GM19240 (cell line): ENCODE measurements at regions not wholly inside any gene's neighbourhood (a gene's known extent, or its start where the extent isn't known, plus 50 kb on each side); places are given as distances from the start of the nearest gene placed in this dataset.
"Not testable (repeated sequence)": the region's sequence is repeated elsewhere in the genome, so short reads cannot be mapped to it uniquely, and the experiment has no call there.

Source experiments
- DNase-seq: peaks from one replicate; pipeline ENCODE4 v3.0.0; 2011; ENCODE audit warnings: low spot score; ENCODE audit not compliant: insufficient read length

DNA sequence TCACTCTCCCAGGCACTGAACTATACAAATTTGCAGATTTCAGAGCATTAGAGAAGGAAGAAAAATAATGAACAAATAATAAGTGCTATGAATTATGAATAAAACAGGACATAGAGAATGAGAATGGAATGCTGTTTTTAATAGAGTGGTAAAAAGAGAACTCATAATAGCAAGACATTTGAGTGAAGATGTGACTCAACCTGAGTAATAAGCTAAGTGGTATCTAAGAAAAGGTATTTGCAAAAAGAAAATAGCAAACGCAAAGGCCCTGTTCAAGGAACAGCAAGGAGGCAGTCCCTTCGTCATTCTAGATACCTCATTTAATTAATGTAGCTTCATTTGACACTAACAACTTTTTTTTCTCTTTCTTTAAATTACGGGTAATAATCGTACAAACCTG is 1910.0 kb upstream of the TENM3 start:
- no peak for DNase-seq

DNA sequence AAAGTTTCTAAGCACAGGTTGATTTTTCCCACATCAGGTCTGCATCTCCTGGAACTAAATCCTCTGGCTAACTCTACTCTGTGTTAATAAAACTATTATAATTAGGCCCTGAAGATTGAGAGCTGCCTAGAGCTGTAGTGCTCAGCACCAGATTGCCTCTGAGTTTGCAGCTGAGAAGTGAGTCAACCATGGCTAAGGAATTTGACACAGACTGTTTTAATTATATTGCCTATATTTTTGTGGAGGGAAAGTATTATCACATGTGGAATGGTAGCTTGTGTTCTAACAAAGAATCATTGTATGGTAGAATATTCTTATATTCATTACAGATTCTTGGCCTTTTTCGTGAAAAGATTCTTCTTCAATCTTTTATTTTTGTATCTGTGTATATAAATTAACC is 1907.6 kb upstream of the TENM3 start:
- no peak for DNase-seq

- DNase-seq: no peak
Observed at GRCh38 chr4:180336494-180337090, 1906.6 kb upstream of the TENM3 start.

DNA sequence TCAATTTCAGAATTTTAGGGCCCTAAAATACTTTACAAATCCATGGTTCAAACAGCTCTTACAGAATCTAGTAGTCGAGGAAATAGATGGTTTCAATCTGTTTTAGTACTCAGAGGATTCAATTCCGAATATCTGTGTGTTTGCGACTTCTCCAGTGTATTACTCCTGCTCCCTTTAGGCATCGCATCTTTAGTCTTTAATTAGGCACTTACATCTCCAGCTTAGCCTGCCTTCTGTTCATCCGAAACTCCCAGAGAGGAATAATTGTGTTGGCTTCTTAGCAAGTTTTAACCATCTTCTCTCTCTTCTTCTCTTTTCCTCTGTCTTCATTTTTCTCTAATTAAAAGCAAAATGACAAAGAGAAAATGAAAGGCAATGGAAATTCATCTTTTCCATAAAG is 1901.3 kb upstream of the TENM3 start:
- DNase-seq: no peak

GRCh38 chr4:180350901-180351300 is 1892.3 kb upstream of the TENM3 start:
- no peak for DNase-seq

GRCh38 chr4:180356766-180357165 is 1886.4 kb upstream of the TENM3 start:
- no peak for DNase-seq

GRCh38 chr4:180360113-180360512 is 1883.1 kb upstream of the TENM3 start:
- DNase-seq: not testable (repeated sequence)

DNA sequence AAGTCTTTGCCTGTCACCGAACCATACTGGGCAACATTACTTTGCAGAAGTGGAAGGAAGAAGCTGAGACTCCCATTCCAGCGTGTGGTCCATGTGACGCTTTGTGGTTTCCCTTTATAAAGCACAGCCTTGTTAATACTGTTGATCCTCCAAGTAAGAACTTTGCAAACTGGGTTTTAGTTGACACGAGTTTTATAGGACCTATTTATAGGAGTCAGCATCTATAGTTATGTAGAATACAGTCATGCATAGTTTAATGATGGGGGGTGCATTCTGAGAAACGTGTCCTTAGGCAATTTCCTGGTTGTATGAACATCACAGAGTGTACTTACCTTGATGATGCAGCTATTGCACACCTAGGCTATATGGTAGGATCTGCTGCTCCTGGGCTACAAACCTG is 1879.4 kb upstream of the TENM3 start:
- no peak for DNase-seq

GRCh38 chr4:180372691-180373090 is 1870.5 kb upstream of the TENM3 start:
- DNase-seq: no peak

DNA sequence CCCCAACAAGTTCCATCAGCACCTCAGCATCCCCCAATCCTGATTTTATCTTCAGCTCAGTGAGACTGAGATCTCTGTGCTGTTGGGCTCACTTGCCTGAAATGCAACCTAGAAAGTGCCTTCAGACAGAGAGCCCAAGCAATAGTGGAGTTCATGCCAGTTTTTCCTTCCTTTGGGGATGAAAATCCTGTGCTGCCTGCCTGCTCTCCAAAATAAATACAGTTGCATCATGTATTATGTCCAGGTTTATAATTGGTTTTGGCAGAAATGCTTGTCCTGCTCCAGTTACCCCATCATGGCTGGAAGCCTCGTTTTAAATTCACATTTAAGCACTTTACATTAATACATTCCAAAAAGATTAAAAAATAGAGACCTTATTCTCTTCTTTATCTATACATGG is 1865.5 kb upstream of the TENM3 start:
- no peak for DNase-seq

GRCh38 chr4:180380733-180381132 is 1862.5 kb upstream of the TENM3 start:
- DNase-seq: no peak

DNA sequence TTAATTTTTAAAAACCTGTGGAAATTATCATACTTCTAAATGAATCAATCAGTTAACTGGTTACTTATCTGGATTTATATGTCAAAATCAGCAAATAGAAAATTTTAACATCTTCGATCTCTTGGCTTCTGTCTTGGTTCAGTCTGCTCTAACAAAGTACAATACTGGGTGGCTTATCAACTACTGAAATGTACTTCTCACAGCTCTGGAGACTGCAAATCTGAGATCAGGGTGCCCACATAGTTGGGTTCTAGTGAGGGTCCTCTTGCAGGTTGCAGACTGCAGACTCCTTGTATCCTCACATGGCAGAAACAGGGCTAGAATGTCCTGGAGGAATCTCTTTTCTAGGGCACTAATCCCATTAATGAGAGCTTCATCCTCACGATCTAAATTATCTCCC is 1851.6 kb upstream of the TENM3 start:
- DNase-seq: no peak

DNA sequence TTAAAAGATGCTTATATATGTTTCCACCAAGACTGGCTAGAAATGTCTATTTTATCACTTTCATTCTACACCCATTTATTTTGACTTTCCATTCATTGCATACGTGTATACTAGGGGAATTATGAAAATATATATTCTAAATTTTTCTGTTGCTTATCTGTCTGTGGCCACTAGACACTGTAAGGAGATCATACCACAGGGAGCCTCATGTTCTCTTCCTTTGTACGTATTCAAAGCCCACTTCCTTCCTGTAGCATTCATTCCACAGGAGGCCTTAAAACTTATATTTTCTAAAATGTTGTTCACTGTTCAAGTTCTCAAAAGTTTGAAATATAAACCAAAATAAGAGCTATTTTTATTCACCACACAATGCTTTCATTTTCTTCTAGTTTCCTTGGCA is 1848.9 kb upstream of the TENM3 start:
- no peak for DNase-seq

DNA sequence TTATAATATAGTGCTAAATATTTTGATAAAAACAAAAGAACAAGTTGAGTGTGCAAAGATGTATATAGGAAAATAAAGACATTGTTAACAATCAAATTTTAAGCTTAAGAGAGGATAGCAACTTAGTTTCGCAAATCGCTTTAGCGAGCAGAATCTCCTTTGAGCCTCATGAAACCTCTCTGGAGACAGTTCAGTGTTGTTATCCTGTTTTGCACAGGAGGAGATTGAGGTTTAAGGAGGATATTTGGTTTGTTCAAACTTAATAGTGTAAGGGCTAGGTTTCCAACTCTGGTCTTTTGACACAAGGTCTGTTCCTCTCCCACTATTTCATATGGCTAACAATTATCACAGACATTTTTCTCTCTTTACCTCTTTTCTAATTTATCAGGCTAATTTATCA is 1848.5 kb upstream of the TENM3 start:
- no peak for DNase-seq

GRCh38 chr4:180398564-180398963 is 1844.6 kb upstream of the TENM3 start:
- DNase-seq: no peak

- no peak for DNase-seq
Observed at GRCh38 chr4:180407275-180407885, 1835.8 kb upstream of the TENM3 start.

GRCh38 chr4:180418819-180419531 is 1824.2 kb upstream of the TENM3 start:
- DNase-seq: no peak

GRCh38 chr4:180422989-180423711 is 1820.1 kb upstream of the TENM3 start:
- DNase-seq: no peak

- DNase-seq: no peak
Observed at GRCh38 chr4:180423712-180424057, 1819.5 kb upstream of the TENM3 start.

DNA sequence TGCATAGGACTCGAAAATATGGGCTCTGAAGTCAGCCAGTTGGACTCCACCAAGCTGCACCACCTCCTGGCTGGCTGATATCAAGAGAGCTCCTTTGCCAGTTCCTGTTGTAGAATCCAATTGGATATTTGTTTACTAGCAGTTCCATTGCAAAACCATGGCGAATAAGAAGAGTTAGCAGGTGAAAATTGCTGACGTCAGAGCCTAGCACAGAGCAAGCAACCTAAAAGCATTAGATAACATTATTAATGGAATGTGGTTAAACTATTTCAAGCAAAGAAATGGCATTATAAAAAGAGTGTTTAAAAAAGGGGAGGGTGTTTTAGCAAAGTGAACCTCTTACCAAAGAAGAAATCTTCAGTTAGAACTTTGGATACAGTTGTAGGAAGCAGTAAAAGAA is 1816.3 kb upstream of the TENM3 start:
- no peak for DNase-seq

GRCh38 chr4:180430283-180430682 is 1812.9 kb upstream of the TENM3 start:
- no peak for DNase-seq

GRCh38 chr4:180434131-180434895 is 1808.9 kb upstream of the TENM3 start:
- DNase-seq: no peak
